ENCODE measurements at regions not wholly inside any gene's neighbourhood (a gene's known extent, or its start where the extent isn't known, plus 50 kb on each side); places are given as distances from the start of the nearest gene placed in this dataset.

- DNase-seq, result no peak
These were observed 127.5 kb downstream of the SS18 start for GRCh38 chr18:25962919-25963318.

DNA sequence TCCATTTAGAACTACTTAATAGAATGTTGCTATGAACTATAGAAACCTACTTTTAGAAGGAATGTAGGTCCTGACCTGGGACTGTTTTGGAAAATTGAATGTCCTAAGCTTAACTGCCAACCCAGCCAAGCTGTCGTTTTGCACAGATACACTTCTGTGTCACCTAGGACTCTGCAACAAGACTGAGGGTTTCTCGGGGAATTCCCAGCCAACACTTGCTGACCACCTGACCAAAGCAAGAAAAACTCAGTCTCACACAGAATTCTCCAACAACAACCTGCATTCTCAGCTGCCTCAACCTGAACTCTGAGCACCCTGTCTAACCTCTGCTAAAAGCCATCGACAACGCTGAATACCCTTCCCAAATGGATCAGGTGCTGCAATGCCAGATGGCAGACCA, 128.2 kb downstream of the SS18 start:
- DNase-seq, result no peak

- no peak for DNase-seq
These were observed 133.4 kb downstream of the SS18 start for GRCh38 chr18:25957017-25957416.

- DNase-seq, result no peak
These were observed 137.3 kb downstream of the SS18 start for GRCh38 chr18:25953111-25953510.

GRCh38 chr18:25950321-25950720, 140.1 kb downstream of the SS18 start:
- DNase-seq, result no peak

DNA sequence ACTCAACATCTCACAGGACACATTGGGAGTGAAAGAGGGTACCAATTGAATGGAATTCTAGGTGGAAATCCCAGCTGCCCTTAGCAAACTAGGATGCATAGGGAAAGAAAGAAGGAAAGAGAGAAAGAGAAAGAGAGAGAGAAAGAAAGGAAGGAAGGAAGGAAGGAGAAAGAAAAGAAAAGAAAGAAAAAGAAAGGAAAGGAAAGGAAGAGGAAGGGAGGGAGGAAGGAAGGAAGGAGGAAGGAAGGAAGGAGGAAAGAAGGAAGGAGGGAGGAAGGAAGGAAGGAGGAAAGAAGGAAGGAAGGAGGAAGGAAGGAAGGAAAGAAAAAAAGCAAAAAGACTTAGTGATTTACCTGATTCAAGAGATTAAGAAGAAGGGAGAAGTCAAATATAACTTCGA, 143.9 kb downstream of the SS18 start:
- DNase-seq, result no peak

GRCh38 chr18:25935356-25935755, 155.1 kb downstream of the SS18 start:
- DNase-seq, result no peak

- no peak for DNase-seq
These were observed 159.3 kb downstream of the SS18 start for GRCh38 chr18:25931126-25931525.

- DNase-seq, result no peak
These were observed 160.6 kb downstream of the SS18 start for GRCh38 chr18:25929787-25930186.

- no peak for DNase-seq
These were observed 162.6 kb downstream of the SS18 start for GRCh38 chr18:25927830-25928229.

GRCh38 chr18:25923193-25923592, 167.2 kb downstream of the SS18 start:
- no peak for DNase-seq

- DNase-seq, result no peak
These were observed 168.6 kb downstream of the SS18 start for GRCh38 chr18:25921677-25922421.

GRCh38 chr18:25915907-25916306, 174.5 kb downstream of the SS18 start:
- no peak for DNase-seq

GRCh38 chr18:25898965-25899364, 191.4 kb downstream of the SS18 start:
- DNase-seq, result no peak

GRCh38 chr18:25896956-25897355, 193.5 kb downstream of the SS18 start:
- no peak for DNase-seq

DNA sequence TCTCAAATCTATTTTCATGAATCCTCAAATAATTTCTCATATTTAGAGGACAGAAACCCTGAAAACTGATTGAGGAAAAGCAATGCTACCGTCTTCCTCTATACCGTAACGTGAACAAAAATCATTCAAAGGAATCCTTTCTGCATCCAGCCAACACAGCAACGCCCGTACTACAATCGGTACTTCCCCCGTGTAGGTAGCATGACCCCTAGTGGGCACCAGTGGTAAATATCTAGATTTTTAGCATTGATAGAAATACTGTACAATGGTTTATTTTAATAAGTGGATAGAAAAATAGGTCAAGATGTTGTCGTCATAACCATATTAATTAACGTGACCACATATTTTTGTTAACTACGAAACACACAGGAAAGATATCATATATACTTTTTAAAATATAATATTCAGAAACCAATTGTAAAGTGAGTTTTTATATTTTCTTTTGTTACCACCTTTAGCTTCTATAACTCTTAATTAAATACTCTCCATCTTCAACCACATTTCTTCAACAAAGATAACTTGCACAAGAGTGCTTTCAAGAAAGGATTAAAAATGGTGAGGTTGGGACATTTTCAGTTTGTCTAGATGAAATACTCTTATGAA, 194.1 kb downstream of the SS18 start:
- no peak for DNase-seq

- DNase-seq, result no peak
These were observed 194.9 kb downstream of the SS18 start for GRCh38 chr18:25895518-25895917.

DNA sequence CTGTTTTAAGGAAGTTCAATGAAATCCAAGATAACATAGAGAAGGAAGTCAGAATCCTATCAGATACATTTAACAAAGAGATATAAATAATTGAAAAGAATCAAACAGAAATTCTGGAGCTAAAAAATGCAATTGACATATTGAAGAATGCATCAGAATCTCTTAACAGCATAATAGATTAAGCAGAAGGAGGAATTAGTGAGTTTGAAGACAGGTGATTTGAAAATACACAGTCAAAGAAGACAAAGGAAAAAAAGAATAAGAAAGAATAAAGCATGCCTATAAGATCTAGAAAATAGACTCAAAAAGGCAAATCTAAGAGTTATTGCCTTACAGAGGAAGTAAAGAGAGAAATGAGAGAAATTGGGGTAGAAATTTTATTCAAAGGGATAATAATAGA, 204.1 kb downstream of the SS18 start:
- DNase-seq, result no peak

GRCh38 chr18:25883091-25883490, 207.3 kb downstream of the SS18 start:
- no peak for DNase-seq

DNA sequence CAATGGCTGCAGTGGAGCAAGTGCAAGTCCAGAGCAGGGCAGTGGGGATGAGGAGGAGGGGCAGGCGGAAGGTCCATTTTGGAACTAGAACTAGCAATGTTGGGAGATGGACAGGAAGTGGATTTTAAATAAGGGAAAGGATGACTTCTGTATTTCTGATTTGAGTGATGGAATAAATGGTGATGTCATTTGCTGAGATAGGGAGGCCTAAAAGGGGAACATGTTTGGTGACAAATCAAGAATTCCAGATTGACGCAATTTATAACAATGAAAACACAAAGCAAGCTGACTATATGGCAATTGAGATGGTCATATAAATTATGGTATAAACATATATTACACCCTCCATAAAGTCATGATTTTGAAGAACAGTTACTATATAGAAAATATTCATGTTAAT, 209.3 kb downstream of the SS18 start:
- DNase-seq, result no peak

GRCh38 chr18:25880441-25880840, 210.0 kb downstream of the SS18 start:
- no peak for DNase-seq

GRCh38 chr18:25876330-25876948, 214.0 kb downstream of the SS18 start:
- no peak for DNase-seq

GRCh38 chr18:25875551-25876240, 214.7 kb downstream of the SS18 start:
- DNase-seq, result no peak

GRCh38 chr18:25873833-25874232, 216.6 kb downstream of the SS18 start:
- DNase-seq, result no peak
